RWPE2 (cell line): ENCODE measurements at regions not wholly inside any gene's neighbourhood (a gene's known extent, or its start where the extent isn't known, plus 50 kb on each side); places are given as distances from the start of the nearest gene placed in this dataset.

Source experiments
- ATAC-seq: fragments of 200-7000 bp; cut with Tn5 transposase; 3 replicates; pipeline ENCODE4 v1.9.1; 2021; ENCODE audit warnings: low read depth
- DNase-seq: peaks from one replicate; pipeline ENCODE4 v3.0.0-alpha.2; 2020; ENCODE audit warnings: low spot score
- H3K27ac ChIP-seq: fragments of 450-650 bp; 2 replicates; pipeline ENCODE4 v1.5.1; 2017; ENCODE audit warnings: mild to moderate bottlenecking; ENCODE audit not compliant: poor library complexity, severe bottlenecking
- H3K27me3 ChIP-seq: fragments of 250-450 bp; sonication (Bioruptor Pico); 2 replicates; pipeline ENCODE4 v1.5.1; 2021; ENCODE audit warnings: mild to moderate bottlenecking, moderate library complexity; ENCODE audit not compliant: insufficient read depth, poor library complexity, severe bottlenecking
- H3K36me3 ChIP-seq: fragments of 250-450 bp; sonication (Bioruptor Pico); 2 replicates; pipeline ENCODE4 v1.5.1; 2020; ENCODE audit warnings: low read depth, mild to moderate bottlenecking, moderate library complexity
- H3K4me1 ChIP-seq: fragments of 250-450 bp; sonication (Bioruptor Pico); 2 replicates; pipeline ENCODE4 v1.5.1; 2021; ENCODE audit warnings: mild to moderate bottlenecking, moderate library complexity; ENCODE audit not compliant: insufficient read depth, poor library complexity, severe bottlenecking
- H3K4me3 ChIP-seq: fragments of 250-450 bp; sonication (Bioruptor Pico); 2 replicates; pipeline ENCODE4 v1.5.1; 2021; ENCODE audit warnings: mild to moderate bottlenecking, moderate library complexity; ENCODE audit not compliant: severe bottlenecking
- H3K9me3 ChIP-seq: fragments of 250-450 bp; sonication (Bioruptor Pico); 2 replicates; pipeline ENCODE4 v1.5.1; 2021; ENCODE audit warnings: mild to moderate bottlenecking, moderate library complexity; ENCODE audit not compliant: severe bottlenecking
- CTCF ChIP-seq: fragments of 450-650 bp; IDR thresholded peaks from one replicate; pipeline ENCODE4 v1.5.1; 2017; ENCODE audit warnings: mild to moderate bottlenecking, moderate library complexity; ENCODE audit not compliant: poor library complexity, severe bottlenecking

GRCh38 chr12:124631681-124632256 lies 64.4 kb upstream of the NCOR2 start:
- Histone ChIP-seq H3K9me3 (peaks cover 3% of the 10 kb centered on the region), H3K4me1 (peaks cover 34% of the 10 kb centered on the region), H3K27ac (peak overlapping the region; percentile 72), H3K4me3 (no peak overlapping the region), H3K27me3 (no peaks in the 10 kb centered on the region), H3K36me3 (no peaks in the 10 kb centered on the region)
- no peak for TF ChIP-seq CTCF
- no peak for ATAC-seq
- no peak for DNase-seq

DNA sequence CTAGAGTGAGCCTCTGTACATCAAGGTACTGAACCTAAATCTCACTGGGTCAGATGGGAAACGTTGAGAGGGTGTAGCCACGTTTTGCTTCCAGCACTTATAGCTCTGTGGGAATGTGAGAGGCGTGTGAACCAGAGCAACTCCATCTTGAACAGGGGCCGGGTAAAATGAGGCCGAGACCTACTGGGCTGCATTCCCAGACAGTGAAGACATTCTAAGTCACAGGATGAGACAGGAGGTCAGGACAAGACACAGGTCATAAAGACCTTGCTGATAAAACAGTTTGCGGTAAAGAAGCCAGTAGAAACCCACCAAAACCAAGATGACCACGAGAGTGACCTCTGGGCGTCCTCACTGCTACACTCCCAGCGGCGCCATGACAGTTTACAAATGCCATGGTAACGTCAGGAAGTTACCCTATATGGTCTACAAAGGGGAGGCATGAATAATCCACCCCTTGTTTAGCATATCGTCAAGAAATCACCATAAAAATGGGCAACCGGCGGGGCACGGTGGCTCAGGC lies 63.4 kb upstream of the NCOR2 start:
- peaks cover 3% of the 10 kb centered on the region for H3K9me3 ChIP-seq
- H3K36me3 ChIP-seq, result no peaks in the 10 kb centered on the region
- DNase-seq (no peak), ATAC-seq (no peak)
- no peak for TF ChIP-seq CTCF
- H3K27ac ChIP-seq, result no peak overlapping the region
- no peaks in the 10 kb centered on the region for H3K27me3 ChIP-seq
- peaks cover 35% of the 10 kb centered on the region for H3K4me1 ChIP-seq
- no peak overlapping the region for H3K4me3 ChIP-seq

DNA sequence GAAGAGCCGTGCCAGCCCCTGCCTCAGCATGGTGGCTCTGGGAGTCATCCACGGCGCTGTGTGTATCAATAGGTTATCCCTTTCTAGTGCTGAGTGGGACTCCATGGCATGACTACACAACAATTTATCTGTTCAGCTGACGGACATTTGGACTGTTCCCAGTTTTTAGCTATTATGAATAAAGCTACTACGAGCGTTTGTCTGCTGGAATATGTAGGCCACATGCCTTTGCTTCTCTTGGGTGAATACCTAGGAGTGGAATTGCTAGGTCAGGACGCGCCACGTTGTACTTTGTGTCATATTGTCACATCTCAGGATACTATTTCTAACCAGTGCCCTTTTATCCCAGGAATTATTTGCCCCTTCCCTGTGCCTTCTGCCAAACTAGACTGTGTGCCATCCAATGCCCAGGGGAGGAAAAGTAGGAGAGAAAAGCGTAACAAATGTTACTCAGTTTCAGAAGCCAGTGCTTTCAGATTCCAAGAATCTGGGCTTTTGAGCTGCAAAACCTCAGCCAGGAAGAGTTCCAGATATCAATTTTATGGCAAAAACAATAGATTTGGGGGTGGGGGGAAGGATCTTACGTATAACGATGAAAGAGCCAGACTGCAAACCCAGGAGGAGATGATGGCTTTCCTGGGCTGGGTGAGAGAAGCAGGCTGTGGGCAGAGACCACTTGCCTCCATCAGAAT lies 62.5 kb upstream of the NCOR2 start:
- no peak for ATAC-seq
- no peak overlapping the region for H3K4me3 ChIP-seq
- H3K4me1 ChIP-seq, result peaks cover 39% of the 10 kb centered on the region
- DNase-seq, result no peak
- TF ChIP-seq CTCF, result no peak
- no peaks in the 10 kb centered on the region for H3K9me3 ChIP-seq
- no peak overlapping the region for H3K27ac ChIP-seq
- no peaks in the 10 kb centered on the region for H3K36me3 ChIP-seq
- H3K27me3 ChIP-seq, result no peaks in the 10 kb centered on the region

DNA sequence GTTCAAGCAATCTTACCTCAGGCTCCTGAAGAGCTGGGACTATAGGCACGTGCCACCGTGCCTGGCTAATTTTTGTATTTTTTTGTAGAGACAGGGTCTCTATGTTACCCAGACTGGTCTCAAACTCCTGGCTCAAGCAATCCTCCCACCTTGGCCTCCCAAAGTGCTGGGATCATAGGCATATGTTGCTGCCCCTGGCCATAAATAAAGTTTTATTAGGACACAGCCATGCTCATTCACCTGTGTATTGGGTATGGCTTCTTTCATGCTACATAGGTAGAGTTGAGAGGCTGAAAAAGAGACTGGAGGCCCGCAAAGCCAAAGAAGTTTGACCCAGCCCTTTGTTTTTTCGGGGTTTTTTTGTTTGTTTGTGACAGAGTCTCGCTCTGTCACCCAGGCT lies 61.7 kb upstream of the NCOR2 start:
- Histone ChIP-seq H3K36me3 (no peaks in the 10 kb centered on the region), H3K9me3 (no peaks in the 10 kb centered on the region), H3K4me1 (peaks cover 36% of the 10 kb centered on the region), H3K4me3 (no peak overlapping the region), H3K27me3 (no peaks in the 10 kb centered on the region), H3K27ac (no peak overlapping the region)
- TF ChIP-seq CTCF, result no peak
- no peak for ATAC-seq
- no peak for DNase-seq

GRCh38 chr12:124627956-124628355 lies 60.5 kb upstream of the NCOR2 start:
- no peaks in the 10 kb centered on the region for H3K36me3 ChIP-seq
- TF ChIP-seq CTCF, result no peak
- H3K4me3 ChIP-seq, result no peak overlapping the region
- H3K9me3 ChIP-seq, result no peaks in the 10 kb centered on the region
- H3K27me3 ChIP-seq, result no peaks in the 10 kb centered on the region
- H3K27ac ChIP-seq, result no peak overlapping the region
- ATAC-seq (no peak), DNase-seq (no peak)
- peaks cover 24% of the 10 kb centered on the region for H3K4me1 ChIP-seq
